Renal cortex interstitium (tissue), 11 donors: ENCODE measurements at regions not wholly inside any gene's neighbourhood (a gene's known extent, or its start where the extent isn't known, plus 50 kb on each side); places are given as distances from the start of the nearest gene placed in this dataset.
A peak's percentile ranks its signal among the peaks of the same experiment; 100 is the strongest.
"Not testable (repeated sequence)": the region's sequence is repeated elsewhere in the genome, so short reads cannot be mapped to it uniquely, and the experiment has no call there.

Source experiments
- DNase-seq, 11 donors: peaks; one replicate each; pipeline ENCODE4 v3.0.0-alpha.2; 2013; ENCODE audit warnings: low read depth in 9 of 11, low spot score in 4 of 11; ENCODE audit errors: extremely low read depth in 1 of 11

DNA sequence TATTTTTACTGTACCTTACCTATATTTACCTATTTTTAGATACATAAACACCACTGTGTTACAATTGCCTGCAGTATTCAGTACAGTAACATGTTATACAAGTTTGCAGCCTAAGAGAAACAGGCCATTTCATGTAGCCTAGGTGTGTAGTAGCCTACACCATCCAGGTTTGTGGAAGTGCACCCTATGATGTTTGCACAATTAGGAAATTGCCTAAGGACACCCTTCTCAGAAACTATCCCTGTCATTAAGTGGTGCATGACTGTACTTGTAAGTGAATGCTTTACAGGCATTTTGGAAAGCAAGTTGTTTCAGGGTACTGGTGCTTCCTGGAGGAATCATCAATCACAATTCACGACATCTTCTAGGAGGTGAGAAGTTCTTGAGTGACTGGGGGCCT lies 991.8 kb upstream of the SLIT2 start:
- no peak for DNase-seq

DNA sequence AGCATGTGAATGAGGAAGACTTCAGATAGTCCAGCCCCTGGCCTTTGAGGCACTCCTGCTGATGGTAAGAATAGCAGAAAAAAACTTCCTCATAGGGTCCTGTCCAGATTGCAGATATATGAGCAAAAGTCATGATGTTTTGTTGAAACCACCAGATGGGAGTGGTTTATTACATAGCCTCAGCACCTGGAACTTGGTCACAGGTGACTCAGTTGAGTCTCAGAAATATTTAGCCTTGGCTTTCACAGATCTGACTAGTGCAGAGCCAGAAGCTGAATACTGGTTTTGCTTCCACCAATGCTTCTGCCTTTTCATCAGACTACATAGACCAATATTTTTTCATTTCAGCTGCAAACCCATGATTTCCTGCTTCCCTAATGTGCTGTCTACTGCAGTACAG lies 994.9 kb upstream of the SLIT2 start:
- DNase-seq, result no peak

DNA sequence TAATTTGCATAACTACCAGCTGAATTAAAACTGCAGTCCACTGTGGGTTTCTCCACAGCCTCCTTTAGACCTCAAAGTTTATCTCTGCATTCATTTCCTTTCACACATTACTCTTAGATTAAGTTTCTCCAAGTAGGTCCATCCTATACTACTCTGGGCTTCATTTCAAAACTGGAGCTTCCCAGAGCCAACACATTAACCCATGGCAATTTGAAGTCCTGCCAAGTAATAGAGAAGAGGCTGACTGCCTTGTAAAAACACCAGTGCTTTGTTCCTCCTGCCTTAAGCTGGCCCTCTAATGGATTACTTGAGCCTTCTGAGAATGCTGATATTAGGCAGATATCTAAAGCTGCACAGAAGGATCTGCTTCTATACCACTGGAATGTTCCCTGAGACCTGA lies 997.2 kb upstream of the SLIT2 start:
- DNase-seq, result no peak

DNA sequence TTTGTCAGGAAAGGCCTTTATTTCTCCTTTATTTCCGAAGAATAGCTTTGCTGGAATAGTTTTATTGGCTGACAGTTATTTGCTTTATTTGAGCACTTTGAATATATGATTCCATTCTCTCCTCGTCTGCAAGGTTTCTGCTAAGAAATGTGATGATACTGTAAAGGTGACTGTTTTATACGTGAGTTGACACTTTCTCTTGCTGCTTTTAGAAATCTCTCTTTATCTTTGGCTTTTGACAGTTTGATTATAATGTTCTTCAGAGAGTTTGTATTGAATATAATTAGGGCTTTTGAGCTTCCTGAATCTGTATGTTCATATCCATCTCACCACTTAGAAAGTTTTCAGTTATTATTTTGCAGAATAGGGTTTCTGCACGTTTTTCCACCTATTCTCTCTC lies 1003.7 kb upstream of the SLIT2 start:
- no peak for DNase-seq

DNA sequence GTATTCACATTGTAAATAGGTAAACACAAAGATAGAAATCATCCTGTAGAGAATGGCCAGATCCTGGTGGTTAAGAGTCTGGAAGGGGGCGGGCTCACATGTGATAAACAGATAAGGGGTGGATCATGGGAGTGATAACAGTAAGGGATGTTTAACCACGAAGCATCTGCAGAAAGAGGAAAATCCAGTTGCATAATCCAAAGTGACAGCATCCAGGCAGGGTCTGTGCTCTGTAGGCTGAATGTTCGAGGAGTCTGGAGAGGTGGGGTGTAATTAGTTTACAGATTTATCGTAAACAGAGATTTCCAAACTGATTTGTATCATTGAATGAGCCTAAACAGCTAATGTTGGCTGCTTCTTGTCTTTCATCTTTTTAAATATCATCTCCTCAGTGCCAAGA lies 1009.8 kb upstream of the SLIT2 start:
- DNase-seq, result no peak

- no peak for DNase-seq
These were observed 1012.1 kb upstream of the SLIT2 start for GRCh38 chr4:19239565-19239964.

DNA sequence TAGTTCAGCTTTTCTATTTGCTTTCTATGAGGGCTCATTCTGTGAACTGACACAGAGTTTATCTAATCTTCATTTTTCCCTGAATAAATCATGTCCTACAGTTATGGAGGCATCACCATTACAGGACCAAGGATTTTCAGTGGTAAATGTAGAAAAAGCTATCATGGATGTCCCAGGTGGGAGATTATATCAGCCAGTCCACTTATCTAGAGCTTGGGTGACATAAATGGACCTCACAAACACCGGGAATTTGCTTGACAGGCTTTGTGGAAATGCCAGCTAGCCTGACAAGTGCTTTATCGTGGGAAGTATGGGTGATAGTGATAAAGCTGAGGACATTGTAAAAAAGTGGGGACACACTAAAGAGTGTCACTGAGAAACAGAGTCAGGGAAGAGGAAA lies 1015.2 kb upstream of the SLIT2 start:
- DNase-seq, result no peak

DNA sequence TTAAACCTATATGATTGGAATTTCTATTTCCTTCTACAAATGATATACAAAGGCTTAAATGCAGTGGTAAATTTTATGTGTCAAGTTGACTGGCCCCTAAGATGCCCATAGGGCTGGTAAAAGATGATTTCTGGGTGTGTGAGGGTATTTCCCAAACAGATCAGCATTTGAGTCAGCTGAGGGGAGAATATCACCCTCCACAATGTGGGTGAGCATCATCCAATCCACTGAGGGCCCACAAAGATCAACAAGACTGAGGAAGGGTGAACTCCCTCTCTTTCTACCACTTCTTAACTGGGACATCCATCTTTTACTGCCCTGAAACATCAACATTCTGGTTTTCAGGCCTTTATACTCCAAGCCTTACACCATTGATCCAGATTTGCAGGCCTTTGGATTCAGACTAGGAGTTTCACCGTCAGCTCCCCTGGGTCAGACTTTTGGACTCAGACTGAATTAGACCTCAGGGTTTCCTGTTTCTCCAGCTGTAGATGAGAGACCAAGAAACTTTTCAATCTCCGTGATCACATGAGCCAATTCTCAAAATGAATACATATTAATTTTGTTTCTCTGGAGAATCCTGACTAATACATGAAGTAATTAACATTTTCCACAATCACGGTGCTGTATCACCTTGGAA lies 1020.7 kb upstream of the SLIT2 start:
- DNase-seq, result no peak

- DNase-seq, result no peak
These were observed 1024.0 kb upstream of the SLIT2 start for GRCh38 chr4:19227701-19228100.

GRCh38 chr4:19224820-19225219 lies 1026.9 kb upstream of the SLIT2 start:
- peak in 3 of 11 donors; percentile 1 to 32 (median 21) for DNase-seq

GRCh38 chr4:19216476-19216875 lies 1035.2 kb upstream of the SLIT2 start:
- no peak for DNase-seq

DNA sequence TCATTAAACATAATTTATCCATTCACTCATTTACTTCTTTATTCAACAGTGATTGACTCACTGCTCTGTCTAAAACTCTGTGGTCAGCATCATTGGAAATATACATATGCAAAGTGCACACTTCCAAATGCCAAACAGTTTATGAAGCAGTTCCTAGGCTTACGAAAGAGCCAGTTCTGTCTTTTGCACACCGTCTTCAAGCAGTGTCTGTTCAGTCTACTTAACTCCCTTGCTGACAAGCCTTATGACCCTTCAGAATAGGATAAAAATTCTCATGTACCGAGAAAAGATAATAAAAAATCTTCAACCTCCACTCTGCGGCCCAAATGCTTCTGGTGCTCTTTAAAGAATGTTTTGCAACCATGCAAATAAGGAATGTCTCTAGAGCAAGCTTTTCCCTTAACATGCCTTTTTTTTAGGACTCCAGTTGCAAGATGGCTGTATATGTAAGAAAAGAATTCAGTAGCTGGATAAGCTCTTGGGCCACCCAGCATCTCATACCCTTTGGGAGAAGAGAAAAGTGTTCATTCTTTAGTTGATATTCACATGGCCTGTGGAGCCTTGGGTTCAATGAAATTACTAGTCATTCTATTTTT lies 1037.0 kb upstream of the SLIT2 start:
- no peak for DNase-seq

DNA sequence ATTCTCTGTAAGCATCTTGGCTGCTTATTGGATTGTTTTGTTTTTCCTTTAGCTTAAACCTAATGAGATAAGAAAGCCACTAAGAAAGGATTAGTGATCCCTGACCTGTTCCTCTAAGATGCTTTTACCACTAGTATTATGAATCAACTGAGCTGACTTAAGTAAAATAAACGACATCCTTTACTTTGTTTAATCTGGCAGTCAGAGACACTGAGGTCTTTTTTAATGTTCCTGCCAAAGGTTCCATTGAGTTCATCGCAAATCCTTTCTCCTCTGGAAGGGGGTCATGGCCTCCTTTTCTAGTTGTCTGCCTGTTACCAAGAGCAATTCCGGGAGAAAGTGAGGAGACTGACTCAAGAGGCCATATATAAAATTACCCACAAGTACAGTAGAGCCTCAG lies 1038.3 kb upstream of the SLIT2 start:
- DNase-seq, result peak in 6 of 11 donors; percentile 22 to 35 (median 28)

- no peak for DNase-seq
These were observed 1045.9 kb upstream of the SLIT2 start for GRCh38 chr4:19205853-19206252.

DNA sequence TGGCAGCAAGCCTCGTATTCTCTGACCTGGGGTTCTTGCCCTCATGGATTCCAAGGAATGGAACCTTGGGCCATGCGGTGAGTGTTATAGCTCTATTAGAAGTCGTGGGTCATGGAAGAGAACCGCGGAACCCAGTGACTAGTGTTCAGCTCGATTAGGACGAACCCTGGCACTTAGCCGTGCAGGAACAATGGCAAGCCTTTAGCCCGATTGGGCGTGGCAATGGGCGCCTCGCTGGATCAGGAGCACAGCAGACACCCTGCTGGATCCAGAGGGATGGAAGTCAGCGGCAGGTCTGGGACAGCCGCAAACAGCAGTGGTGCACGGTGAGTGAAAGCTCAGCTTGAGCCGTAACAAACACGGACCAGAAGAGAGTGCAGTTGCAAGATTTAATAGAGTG lies 1053.9 kb upstream of the SLIT2 start:
- not testable (repeated sequence) for DNase-seq

- no peak for DNase-seq
These were observed 1056.0 kb upstream of the SLIT2 start for GRCh38 chr4:19195696-19196095.

DNA sequence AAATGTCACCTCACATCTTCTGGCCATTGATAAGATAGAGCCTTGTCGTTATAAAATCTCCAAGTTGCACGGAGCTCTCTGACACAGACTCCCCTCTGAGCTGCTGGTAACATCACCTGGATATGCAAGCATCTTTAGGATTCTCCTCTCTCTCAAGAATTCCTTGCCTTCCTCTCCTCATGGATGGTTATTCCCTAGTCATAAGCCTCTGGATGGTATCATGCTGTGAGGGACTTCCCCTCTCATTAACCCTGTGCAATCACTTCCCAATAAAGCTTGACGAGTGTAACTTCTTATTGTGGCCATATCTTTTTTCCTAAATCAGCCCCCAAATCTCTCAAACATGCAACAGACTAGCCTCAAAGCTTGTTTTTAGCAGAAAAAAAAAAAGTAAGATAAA lies 1057.0 kb upstream of the SLIT2 start:
- DNase-seq, result no peak

- DNase-seq, result no peak
These were observed 1058.3 kb upstream of the SLIT2 start for GRCh38 chr4:19193274-19193981.

GRCh38 chr4:19191979-19192650 lies 1059.6 kb upstream of the SLIT2 start:
- no peak for DNase-seq

DNA sequence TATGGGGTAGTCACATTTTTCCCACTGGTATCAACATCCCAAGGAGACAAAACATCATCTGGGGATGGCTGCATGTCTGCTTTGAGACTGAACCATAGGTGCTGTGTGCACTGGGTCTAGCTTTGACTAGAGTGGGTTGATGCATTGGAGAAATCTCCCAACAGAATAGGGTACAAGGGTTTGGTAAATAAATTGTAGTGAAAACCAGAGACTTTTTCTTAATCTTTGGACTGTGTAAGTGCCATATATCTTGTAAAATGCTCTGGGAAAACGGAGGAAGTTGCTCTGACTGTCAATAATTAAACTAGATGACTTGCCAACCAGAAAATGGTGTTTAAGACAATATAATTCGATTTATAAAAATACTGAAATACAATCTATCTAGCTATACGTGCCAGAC lies 1064.0 kb upstream of the SLIT2 start:
- no peak for DNase-seq
